Caco-2 (cell line): ENCODE measurements at regions not wholly inside any gene's neighbourhood (a gene's known extent, or its start where the extent isn't known, plus 50 kb on each side); places are given as distances from the start of the nearest gene placed in this dataset.
"Not testable (repeated sequence)": the region's sequence is repeated elsewhere in the genome, so short reads cannot be mapped to it uniquely, and the experiment has no call there.

ENCODE experiments used
- BruUV-seq: library from RNA; stranded (reverse); fragments of 400-500 nt; replicated peaks from 2 replicates; lab custom pipeline; 2021; lab: Mats Ljungman, UMichigan
- CTCF ChIA-PET: fragments of 300-600 bp; sonication (Branson Sonifier 250); formaldehyde crosslinking; loops from one replicate; lab custom pipeline; 2022; ENCODE audit warnings: antibody characterized with exemption; lab: Charles Lee
- POLR2A ChIA-PET: fragments of 300-600 bp; sonication (Branson Sonifier 250); formaldehyde crosslinking; loops from one replicate; lab custom pipeline; 2022; ENCODE audit warnings: antibody characterized with exemption; lab: Charles Lee
- DNase-seq, 2 experiments: peaks; one replicate each; pipeline versions ENCODE4 v3.0.0 to v3.0.0-alpha.2; 2020 to 2022
- H3K27me3 ChIP-seq: replicated peaks from 2 replicates; pipeline ENCODE4 v1.6.0; 2011; ENCODE audit warnings: low read length; ENCODE audit not compliant: control insufficient read depth, insufficient read depth
- H3K36me3 ChIP-seq: 2 replicates; pipeline ENCODE4 v1.5.1; 2011; ENCODE audit warnings: low read length; ENCODE audit not compliant: control insufficient read depth, insufficient read depth
- H3K4me1 ChIP-seq: fragments of 250-450 bp; sonication (Bioruptor Pico); 2 replicates; pipeline ENCODE4 v1.5.1; 2020; ENCODE audit warnings: mild to moderate bottlenecking
- H3K4me3 ChIP-seq: 2 replicates; pipeline ENCODE4 v1.5.1; 2011; ENCODE audit warnings: low read depth, mild to moderate bottlenecking, control low read depth, low read length
- H3K9me3 ChIP-seq: fragments of 250-450 bp; sonication (Bioruptor Pico); 2 replicates; pipeline ENCODE4 v1.5.1; 2020; ENCODE audit warnings: mild to moderate bottlenecking, moderate library complexity
- H3K27ac Mint-ChIP-seq: one replicate; pipeline ENCODE4 v1.8.0; 2022; ENCODE audit warnings: mixed read lengths; ENCODE audit not compliant: unreplicated experiment
- H3K27me3 Mint-ChIP-seq: one replicate; pipeline ENCODE4 v1.8.0; 2022; ENCODE audit warnings: mixed read lengths; ENCODE audit not compliant: insufficient read depth, unreplicated experiment
- H3K36me3 Mint-ChIP-seq: one replicate; pipeline ENCODE4 v1.8.0; 2022; ENCODE audit warnings: mild to moderate bottlenecking, mixed read lengths; ENCODE audit not compliant: insufficient read depth, unreplicated experiment
- H3K4me1 Mint-ChIP-seq: one replicate; pipeline ENCODE4 v1.8.0; 2022; ENCODE audit warnings: low read depth, mixed read lengths; ENCODE audit not compliant: unreplicated experiment
- H3K4me3 Mint-ChIP-seq: one replicate; pipeline ENCODE4 v1.8.0; 2022; ENCODE audit warnings: mild to moderate bottlenecking, moderate library complexity, mixed read lengths; ENCODE audit not compliant: unreplicated experiment
- H3K9me3 Mint-ChIP-seq: one replicate; pipeline ENCODE4 v1.8.0; 2022; ENCODE audit warnings: mixed read lengths; ENCODE audit not compliant: unreplicated experiment
- intact Hi-C: fragments of 100-400 bp; cut with micrococcal nuclease; formaldehyde crosslinking; loops from one replicate; pipeline ENCODE4 v1.10.0; 2022; ENCODE audit not compliant: unreplicated experiment
- TF ChIP-seq, protein P1 (sequence below), 2 experiments: fragments of 200-600 bp in 1 of 2; IDR thresholded peaks; 1 replicate in 1 of 2; 2 replicates in 1 of 2; pipeline versions ENCODE4 v1.5.1 to v1.8.0; 2011 to 2022; ENCODE audit warnings: antibody characterized with exemption in 1 of 2, control low read depth in 1 of 2, inconsistent platforms in 1 of 2, low read depth in 1 of 2, low read length in 1 of 2, mild to moderate bottlenecking in 1 of 2, moderate library complexity in 1 of 2; ENCODE audit not compliant: insufficient read depth in 1 of 2, severe bottlenecking in 1 of 2, unreplicated experiment in 1 of 2

DNA sequence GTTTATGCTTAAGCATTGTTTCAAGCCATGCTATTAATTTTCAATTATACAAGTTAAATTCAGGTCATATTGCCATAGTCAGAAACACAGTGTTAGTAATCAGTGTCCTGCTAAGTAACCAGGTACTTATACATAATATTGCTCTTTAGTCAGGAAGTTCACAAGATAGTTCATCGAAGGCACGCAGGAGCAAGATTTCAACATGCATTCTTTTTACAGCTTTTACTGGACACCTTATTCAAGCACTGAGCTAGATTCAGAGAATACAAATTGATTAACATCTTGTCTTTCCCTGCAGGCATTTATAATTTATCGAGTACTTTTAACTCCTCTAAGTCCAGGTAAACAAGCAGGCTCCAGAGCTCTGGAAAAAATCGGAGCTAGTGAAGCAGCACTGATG lies 202.3 kb upstream of the BRINP3 start:
- intact Hi-C loops: no loop called here
- H3K4me1 ChIP-seq: no peaks in the 10 kb centered on the region
- ChIA-PET POLR2A (no interaction called here), CTCF (no interaction called here)
- Mint-ChIP-seq H3K4me3 (no peak overlapping the region), H3K27me3 (no peaks in the 10 kb centered on the region), H3K4me1 (no peaks in the 10 kb centered on the region), H3K27ac (no peak overlapping the region), H3K9me3 (no peaks in the 10 kb centered on the region), H3K36me3 (no peaks in the 10 kb centered on the region)
- no peaks in the 10 kb centered on the region for H3K27me3 ChIP-seq
- BruUV-seq: no TSS peak
- no peaks in the 10 kb centered on the region for H3K36me3 ChIP-seq
- DNase-seq: no peak
- no peak overlapping the region for H3K4me3 ChIP-seq
- TF ChIP-seq, protein P1, sequence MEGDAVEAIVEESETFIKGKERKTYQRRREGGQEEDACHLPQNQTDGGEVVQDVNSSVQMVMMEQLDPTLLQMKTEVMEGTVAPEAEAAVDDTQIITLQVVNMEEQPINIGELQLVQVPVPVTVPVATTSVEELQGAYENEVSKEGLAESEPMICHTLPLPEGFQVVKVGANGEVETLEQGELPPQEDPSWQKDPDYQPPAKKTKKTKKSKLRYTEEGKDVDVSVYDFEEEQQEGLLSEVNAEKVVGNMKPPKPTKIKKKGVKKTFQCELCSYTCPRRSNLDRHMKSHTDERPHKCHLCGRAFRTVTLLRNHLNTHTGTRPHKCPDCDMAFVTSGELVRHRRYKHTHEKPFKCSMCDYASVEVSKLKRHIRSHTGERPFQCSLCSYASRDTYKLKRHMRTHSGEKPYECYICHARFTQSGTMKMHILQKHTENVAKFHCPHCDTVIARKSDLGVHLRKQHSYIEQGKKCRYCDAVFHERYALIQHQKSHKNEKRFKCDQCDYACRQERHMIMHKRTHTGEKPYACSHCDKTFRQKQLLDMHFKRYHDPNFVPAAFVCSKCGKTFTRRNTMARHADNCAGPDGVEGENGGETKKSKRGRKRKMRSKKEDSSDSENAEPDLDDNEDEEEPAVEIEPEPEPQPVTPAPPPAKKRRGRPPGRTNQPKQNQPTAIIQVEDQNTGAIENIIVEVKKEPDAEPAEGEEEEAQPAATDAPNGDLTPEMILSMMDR (IDR thresholded peaks at IDR 0.05; ENCODE audit: insufficient read depth in 1 of 2, low read depth in 1 of 2, low read length in 1 of 2, severe bottlenecking in 1 of 2, unreplicated experiment in 1 of 2): no peak
- no peaks in the 10 kb centered on the region for H3K9me3 ChIP-seq

DNA sequence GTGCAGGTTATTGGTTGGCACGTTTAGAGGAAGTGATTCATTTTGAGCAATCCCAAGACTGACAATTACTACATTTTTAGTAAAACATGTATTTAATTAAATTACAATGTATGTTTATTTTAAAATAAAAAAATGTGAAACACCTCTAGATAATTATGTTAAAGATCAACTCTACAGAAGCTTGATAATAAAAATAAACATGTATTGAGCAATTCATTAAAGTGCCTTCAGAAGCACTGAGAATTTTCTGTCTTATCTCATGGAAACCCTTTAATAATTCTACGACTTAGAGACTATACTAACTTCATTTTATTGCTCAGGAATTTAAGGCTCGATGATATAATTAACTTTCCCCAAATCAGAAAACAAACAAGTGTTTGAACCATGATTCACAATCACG lies 208.0 kb upstream of the BRINP3 start:
- TF ChIP-seq, protein P1 (IDR thresholded peaks at IDR 0.05; ENCODE audit: insufficient read depth in 1 of 2, low read depth in 1 of 2, low read length in 1 of 2, severe bottlenecking in 1 of 2, unreplicated experiment in 1 of 2): no peak
- no peak overlapping the region for H3K4me3 Mint-ChIP-seq
- no peak overlapping the region for H3K4me3 ChIP-seq
- CTCF ChIA-PET: no interaction called here
- no peaks in the 10 kb centered on the region for H3K36me3 Mint-ChIP-seq
- no peaks in the 10 kb centered on the region for H3K4me1 Mint-ChIP-seq
- POLR2A ChIA-PET: no interaction called here
- H3K9me3 ChIP-seq: no peaks in the 10 kb centered on the region
- H3K27me3 ChIP-seq: no peaks in the 10 kb centered on the region
- intact Hi-C loops: no loop called here
- no peaks in the 10 kb centered on the region for H3K36me3 ChIP-seq
- no peak for DNase-seq
- H3K27me3 Mint-ChIP-seq: no peaks in the 10 kb centered on the region
- H3K4me1 ChIP-seq: no peaks in the 10 kb centered on the region
- H3K27ac Mint-ChIP-seq: no peak overlapping the region
- H3K9me3 Mint-ChIP-seq: no peaks in the 10 kb centered on the region
- no TSS peak for BruUV-seq

GRCh38 chr1:190688096-190688495 lies 210.4 kb upstream of the BRINP3 start:
- Mint-ChIP-seq H3K27me3 (no peaks in the 10 kb centered on the region), H3K36me3 (no peaks in the 10 kb centered on the region), H3K9me3 (no peaks in the 10 kb centered on the region), H3K4me1 (no peaks in the 10 kb centered on the region), H3K27ac (no peak overlapping the region), H3K4me3 (no peak overlapping the region)
- Histone ChIP-seq H3K36me3 (no peaks in the 10 kb centered on the region), H3K4me3 (no peak overlapping the region), H3K27me3 (no peaks in the 10 kb centered on the region), H3K4me1 (no peaks in the 10 kb centered on the region), H3K9me3 (no peaks in the 10 kb centered on the region)
- BruUV-seq: no TSS peak
- ChIA-PET CTCF (no interaction called here), POLR2A (no interaction called here)
- intact Hi-C loops: no loop called here
- TF ChIP-seq, protein P1 (IDR thresholded peaks at IDR 0.05; ENCODE audit: insufficient read depth in 1 of 2, low read depth in 1 of 2, low read length in 1 of 2, severe bottlenecking in 1 of 2, unreplicated experiment in 1 of 2): no peak
- DNase-seq: no peak

DNA sequence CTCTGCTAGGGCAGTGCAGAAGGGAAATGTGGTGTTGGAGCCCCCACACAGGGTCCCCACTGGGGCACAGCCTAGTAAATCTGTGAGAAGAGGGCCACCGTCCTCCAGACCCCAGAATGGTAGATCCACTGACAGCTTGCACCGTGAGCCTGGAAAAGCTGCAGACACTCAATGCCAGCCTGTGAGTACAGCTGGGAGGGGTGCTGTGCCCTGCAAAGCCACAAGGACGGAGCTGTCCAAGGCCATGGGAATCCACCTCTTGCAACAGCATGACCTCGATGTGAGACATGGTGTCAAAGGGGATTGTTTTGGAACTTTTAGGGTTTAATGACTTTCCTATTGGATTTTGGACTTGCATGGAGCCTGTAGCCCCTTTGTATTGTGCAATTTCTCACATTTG lies 220.8 kb upstream of the BRINP3 start:
- H3K9me3 Mint-ChIP-seq, CTCF ChIA-PET, BruUV-seq, H3K27me3 ChIP-seq, H3K9me3 ChIP-seq, intact Hi-C loops, H3K27me3 Mint-ChIP-seq, H3K4me1 ChIP-seq, H3K4me1 Mint-ChIP-seq, H3K4me3 ChIP-seq, DNase-seq, H3K4me3 Mint-ChIP-seq, H3K36me3 Mint-ChIP-seq, POLR2A ChIA-PET, H3K27ac Mint-ChIP-seq, H3K36me3 ChIP-seq: not testable (repeated sequence)
